HepG2 (cell line): ENCODE measurements at regions not wholly inside any gene's neighbourhood (a gene's known extent, or its start where the extent isn't known, plus 50 kb on each side); places are given as distances from the start of the nearest gene placed in this dataset.

Experiments
- ATAC-seq: fragments of 200-7000 bp; cut with Tn5 transposase; 3 replicates; pipeline ENCODE4 v1.9.1; 2020; ENCODE audit warnings: mild to moderate bottlenecking, moderate library complexity
- BruUV-seq: library from RNA; stranded (reverse); fragments of 400-500 nt; replicated peaks from 2 replicates; lab custom pipeline; 2021; lab: Mats Ljungman, UMichigan
- CTCF ChIA-PET: fragments of 300-600 bp; formaldehyde crosslinking; extraction: SDS; loops from one replicate; lab custom pipeline; 2021; ENCODE audit warnings: low total read pairs, inconsistent platforms, low intra/inter-chr PET ratio; lab: Yijun Ruan, JAX
- POLR2A ChIA-PET: fragments of 350-600 bp; sonication (Branson Sonifier 250); formaldehyde crosslinking; loops from one replicate; lab custom pipeline; 2020; ENCODE audit warnings: antibody characterized with exemption, inconsistent platforms; lab: Yijun Ruan, JAX
- DNase-seq: peaks from one replicate; pipeline ENCODE4 v3.0.0-alpha.2; 2015; ENCODE audit warnings: low spot score
- FAIRE-seq: peaks from 3 replicates; lab custom pipeline; 2011; peaks lifted over from hg19 to GRCh38; lab: Jason Lieb, UNC
- H2AFZ ChIP-seq: one replicate; pipeline ENCODE4 v1.6.1; 2011; ENCODE audit warnings: low read length, inconsistent platforms
- H3K27ac ChIP-seq: fragments of 300-600 bp; 3 replicates; pipeline ENCODE4 v1.8.0; 2011; ENCODE audit warnings: mixed run types, mild to moderate bottlenecking, mixed read lengths, low read length, inconsistent platforms; ENCODE audit not compliant: insufficient read depth; ENCODE audit errors: extremely low read length
- H3K27me3 ChIP-seq, 2 experiments: fragments of 200-600 bp in 1 of 2; 2 replicates in 1 of 2; 3 replicates in 1 of 2; pipeline versions ENCODE4 v1.6.0 to v1.8.0; 2011; ENCODE audit warnings: low read length in 2 of 2, mild to moderate bottlenecking in 2 of 2, moderate library complexity in 2 of 2, inconsistent platforms in 1 of 2; ENCODE audit not compliant: insufficient read depth in 2 of 2, control insufficient read depth in 1 of 2
- H3K36me3 ChIP-seq, 2 experiments: fragments of 200-600 bp in 1 of 2; replicated peaks in 1 of 2; 2 replicates in 1 of 2; 3 replicates in 1 of 2; pipeline versions ENCODE4 v1.5.1 to v1.8.0; 2011; ENCODE audit warnings: low read length in 2 of 2, inconsistent platforms in 1 of 2; ENCODE audit not compliant: insufficient read depth in 2 of 2, control insufficient read depth in 1 of 2
- H3K4me1 ChIP-seq: 2 replicates; pipeline ENCODE4 v1.5.1; 2012; ENCODE audit warnings: low read length, inconsistent platforms; ENCODE audit not compliant: insufficient read depth
- H3K4me2 ChIP-seq: 2 replicates; pipeline ENCODE4 v1.6.0; 2011; ENCODE audit warnings: low read depth, low read length, inconsistent platforms
- H3K4me3 ChIP-seq, 3 experiments: fragments of 200-600 bp in 1 of 3; sonication (generic), shearing (Covaris generic) in 1 of 3; replicated peaks in 1 of 3; 2 replicates each; pipeline ENCODE4 v1.5.1; 2011 to 2016; ENCODE audit warnings: low read length in 3 of 3, inconsistent platforms in 2 of 3, low read depth in 2 of 3, mild to moderate bottlenecking in 2 of 3, control low read depth in 1 of 3, mixed read lengths in 1 of 3; ENCODE audit not compliant: insufficient read depth in 1 of 3
- H3K79me2 ChIP-seq: one replicate; pipeline ENCODE4 v1.6.1; 2011; ENCODE audit warnings: low read length, inconsistent platforms; ENCODE audit not compliant: insufficient read depth
- H3K9ac ChIP-seq: 2 replicates; pipeline ENCODE4 v1.6.0; 2011; ENCODE audit warnings: mild to moderate bottlenecking, low read depth, low read length, inconsistent platforms; ENCODE audit not compliant: insufficient read depth
- H3K9me3 ChIP-seq: 2 replicates; pipeline ENCODE4 v1.5.1; 2012; ENCODE audit warnings: mild to moderate bottlenecking, low read length
- H4K20me1 ChIP-seq: 2 replicates; pipeline ENCODE4 v1.6.0; 2011; ENCODE audit warnings: inconsistent platforms, mild to moderate bottlenecking, low read length, moderate library complexity; ENCODE audit not compliant: insufficient read depth
- ARHGAP35 ChIP-seq: sonication (generic); formaldehyde crosslinking; IDR thresholded peaks from 2 replicates; pipeline ENCODE4 v1.9.0; 2022; ENCODE audit warnings: mild to moderate bottlenecking, inconsistent platforms, moderate library complexity, missing genetic modification reagents, borderline replicate concordance
- CREB1 ChIP-seq, 2 experiments: fragments of 450-650 bp in 1 of 2; IDR thresholded peaks; 2 replicates each; pipeline ENCODE4 v1.6.1; 2016 to 2017; ENCODE audit warnings: control low read depth in 1 of 2, mild to moderate bottlenecking in 1 of 2, missing compliant biosample characterization in 1 of 2, missing genetic modification characterization in 1 of 2
- HNRNPLL ChIP-seq: fragments of 200-400 bp; formaldehyde crosslinking; IDR thresholded peaks from 2 replicates; pipeline ENCODE4 v1.6.1; 2017; ENCODE audit warnings: mild to moderate bottlenecking, low read depth, low read length; ENCODE audit not compliant: poor library complexity, severe bottlenecking
- JUN ChIP-seq: sonication (generic); formaldehyde crosslinking; IDR thresholded peaks from 2 replicates; pipeline ENCODE4 v1.4.0; 2020; ENCODE audit warnings: mild to moderate bottlenecking, missing genetic modification reagents
- MTF1 ChIP-seq: sonication (generic); formaldehyde crosslinking; IDR thresholded peaks from 2 replicates; pipeline ENCODE4 v1.5.0; 2020; ENCODE audit warnings: missing genetic modification reagents
- PHF20 ChIP-seq: sonication (generic); formaldehyde crosslinking; IDR thresholded peaks from 2 replicates; pipeline ENCODE4 v1.5.0; 2020; ENCODE audit warnings: mild to moderate bottlenecking, missing genetic modification reagents
- PRMT3 ChIP-seq: sonication (generic); formaldehyde crosslinking; IDR thresholded peaks from 2 replicates; pipeline ENCODE4 v1.8.1; 2022; ENCODE audit warnings: low read depth, mild to moderate bottlenecking, moderate library complexity, missing genetic modification reagents, borderline replicate concordance
- SP5 ChIP-seq: IDR thresholded peaks from 2 replicates; pipeline ENCODE4 v1.6.1; 2016; ENCODE audit warnings: low read depth, borderline replicate concordance
- XBP1 ChIP-seq: sonication (generic); formaldehyde crosslinking; IDR thresholded peaks from 2 replicates; pipeline ENCODE4 v1.5.0; 2020; ENCODE audit warnings: missing genetic modification reagents
- ZNF264 ChIP-seq: sonication (generic); formaldehyde crosslinking; IDR thresholded peaks from 2 replicates; pipeline ENCODE4 v1.4.0; 2020; ENCODE audit warnings: missing genetic modification reagents
- ZNF543 ChIP-seq: sonication (generic); formaldehyde crosslinking; IDR thresholded peaks from 2 replicates; pipeline ENCODE4 v1.4.0; 2020; ENCODE audit warnings: mild to moderate bottlenecking, missing genetic modification reagents
- ZNF777 ChIP-seq: sonication (generic); formaldehyde crosslinking; IDR thresholded peaks from 2 replicates; pipeline ENCODE4 v1.4.0; 2020; ENCODE audit warnings: missing genetic modification reagents
- ZSCAN30 ChIP-seq: sonication (generic); formaldehyde crosslinking; IDR thresholded peaks from 2 replicates; pipeline ENCODE4 v1.5.0; 2020; ENCODE audit warnings: mild to moderate bottlenecking, missing genetic modification reagents
- WGBS: methylation state at CpG from one replicate; pipeline ENCODE4 v1.1.6; 2017; ENCODE audit warnings: low lambda C conversion rate; 5-methylcytosine and 5-hydroxymethylcytosine counted together
- in situ Hi-C: cut with HindIII; loops from 2 replicates; pipeline ENCODE4 v1.10.0; 2017; ENCODE audit warnings: low pct_unique_long_range_greater_than_20kb; ENCODE audit not compliant: extremely low pct_ligation_motif_present
- intact Hi-C: fragments of 100-400 bp; cut with micrococcal nuclease; formaldehyde crosslinking; loops from one replicate; pipeline ENCODE4 v1.10.0; 2022; ENCODE audit not compliant: unreplicated experiment
- TF ChIP-seq, protein P1 (sequence below): conservative IDR thresholded peaks from 2 replicates; pipeline ENCODE4 v1.6.1; 2018; ENCODE audit warnings: missing genetic modification reagents
- TF ChIP-seq, protein P2 (sequence below): sonication (generic); formaldehyde crosslinking; conservative IDR thresholded peaks from 2 replicates; pipeline ENCODE4 v1.4.0; 2020; ENCODE audit warnings: mild to moderate bottlenecking, missing genetic modification reagents, moderate library complexity
- TF ChIP-seq, protein P3 (sequence below): IDR thresholded peaks from 2 replicates; pipeline ENCODE4 v1.6.1; 2012; ENCODE audit warnings: low read depth, low read length, improper control_type of control experiment
- TF ChIP-seq, protein P4 (sequence below): sonication (generic); formaldehyde crosslinking; IDR thresholded peaks from 2 replicates; pipeline ENCODE4 v1.5.0; 2020; ENCODE audit warnings: mild to moderate bottlenecking, missing genetic modification reagents, moderate library complexity

DNA sequence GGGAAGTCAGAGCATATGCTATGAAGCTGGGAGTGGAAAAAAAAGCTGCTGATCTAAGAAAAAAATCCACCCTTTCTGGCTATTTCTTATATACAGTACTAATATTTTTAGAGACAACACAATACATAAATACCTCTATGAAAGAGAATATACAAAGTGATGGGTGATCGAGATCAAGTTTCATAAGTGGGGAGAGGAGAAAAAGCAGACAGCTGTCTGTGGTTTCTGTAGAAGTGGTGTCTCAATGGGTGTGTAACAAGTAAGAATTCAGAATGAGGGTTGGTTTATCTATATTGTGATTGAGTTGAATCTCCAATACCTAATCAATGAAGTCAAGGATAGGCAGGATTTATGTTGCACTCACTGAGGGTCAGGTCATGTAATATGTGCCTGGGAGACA lies 191.0 kb downstream of the HNMT start:
- Histone ChIP-seq H3K4me1 (no peaks in the 10 kb centered on the region), H3K9me3 (no peaks in the 10 kb centered on the region), H3K4me3 (no peak overlapping the region), H2AFZ (no peak overlapping the region), H4K20me1 (no peaks in the 10 kb centered on the region), H3K9ac (no peak overlapping the region), H3K27ac (no peak overlapping the region), H3K27me3 (no peaks in the 10 kb centered on the region), H3K4me2 (no peak overlapping the region)
- no peak for FAIRE-seq
- no peak for DNase-seq
- POLR2A ChIA-PET: no interaction called here
- TF ChIP-seq PHF20: no peak
- TF ChIP-seq, protein P1, sequence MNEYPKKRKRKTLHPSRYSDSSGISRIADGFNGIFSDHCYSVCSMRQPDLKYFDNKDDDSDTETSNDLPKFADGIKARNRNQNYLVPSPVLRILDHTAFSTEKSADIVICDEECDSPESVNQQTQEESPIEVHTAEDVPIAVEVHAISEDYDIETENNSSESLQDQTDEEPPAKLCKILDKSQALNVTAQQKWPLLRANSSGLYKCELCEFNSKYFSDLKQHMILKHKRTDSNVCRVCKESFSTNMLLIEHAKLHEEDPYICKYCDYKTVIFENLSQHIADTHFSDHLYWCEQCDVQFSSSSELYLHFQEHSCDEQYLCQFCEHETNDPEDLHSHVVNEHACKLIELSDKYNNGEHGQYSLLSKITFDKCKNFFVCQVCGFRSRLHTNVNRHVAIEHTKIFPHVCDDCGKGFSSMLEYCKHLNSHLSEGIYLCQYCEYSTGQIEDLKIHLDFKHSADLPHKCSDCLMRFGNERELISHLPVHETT (CRISPR knock-in tag): no peak
- no peak for TF ChIP-seq SP5 (CRISPR knock-in tag)
- TF ChIP-seq ZNF264 (CRISPR knock-in tag): no peak
- no peak for TF ChIP-seq ZNF543 (CRISPR knock-in tag)
- no peak for TF ChIP-seq ZNF777 (CRISPR knock-in tag)
- TF ChIP-seq JUN (CRISPR knock-in tag): no peak
- no peak for TF ChIP-seq HNRNPLL
- no peak for TF ChIP-seq CREB1 (IDR thresholded peaks at IDR 0.05)
- TF ChIP-seq CREB1 (CRISPR knock-in tag; IDR thresholded peaks at IDR 0.05): no peak
- no peak for TF ChIP-seq ARHGAP35 (CRISPR knock-in tag)
- no peak for TF ChIP-seq MTF1 (CRISPR knock-in tag)
- no peak for TF ChIP-seq ZSCAN30 (CRISPR knock-in tag)
- TF ChIP-seq, protein P2, sequence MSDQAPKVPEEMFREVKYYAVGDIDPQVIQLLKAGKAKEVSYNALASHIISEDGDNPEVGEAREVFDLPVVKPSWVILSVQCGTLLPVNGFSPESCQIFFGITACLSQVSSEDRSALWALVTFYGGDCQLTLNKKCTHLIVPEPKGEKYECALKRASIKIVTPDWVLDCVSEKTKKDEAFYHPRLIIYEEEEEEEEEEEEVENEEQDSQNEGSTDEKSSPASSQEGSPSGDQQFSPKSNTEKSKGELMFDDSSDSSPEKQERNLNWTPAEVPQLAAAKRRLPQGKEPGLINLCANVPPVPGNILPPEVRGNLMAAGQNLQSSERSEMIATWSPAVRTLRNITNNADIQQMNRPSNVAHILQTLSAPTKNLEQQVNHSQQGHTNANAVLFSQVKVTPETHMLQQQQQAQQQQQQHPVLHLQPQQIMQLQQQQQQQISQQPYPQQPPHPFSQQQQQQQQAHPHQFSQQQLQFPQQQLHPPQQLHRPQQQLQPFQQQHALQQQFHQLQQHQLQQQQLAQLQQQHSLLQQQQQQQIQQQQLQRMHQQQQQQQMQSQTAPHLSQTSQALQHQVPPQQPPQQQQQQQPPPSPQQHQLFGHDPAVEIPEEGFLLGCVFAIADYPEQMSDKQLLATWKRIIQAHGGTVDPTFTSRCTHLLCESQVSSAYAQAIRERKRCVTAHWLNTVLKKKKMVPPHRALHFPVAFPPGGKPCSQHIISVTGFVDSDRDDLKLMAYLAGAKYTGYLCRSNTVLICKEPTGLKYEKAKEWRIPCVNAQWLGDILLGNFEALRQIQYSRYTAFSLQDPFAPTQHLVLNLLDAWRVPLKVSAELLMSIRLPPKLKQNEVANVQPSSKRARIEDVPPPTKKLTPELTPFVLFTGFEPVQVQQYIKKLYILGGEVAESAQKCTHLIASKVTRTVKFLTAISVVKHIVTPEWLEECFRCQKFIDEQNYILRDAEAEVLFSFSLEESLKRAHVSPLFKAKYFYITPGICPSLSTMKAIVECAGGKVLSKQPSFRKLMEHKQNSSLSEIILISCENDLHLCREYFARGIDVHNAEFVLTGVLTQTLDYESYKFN (CRISPR knock-in tag): no peak
- TF ChIP-seq, protein P3, sequence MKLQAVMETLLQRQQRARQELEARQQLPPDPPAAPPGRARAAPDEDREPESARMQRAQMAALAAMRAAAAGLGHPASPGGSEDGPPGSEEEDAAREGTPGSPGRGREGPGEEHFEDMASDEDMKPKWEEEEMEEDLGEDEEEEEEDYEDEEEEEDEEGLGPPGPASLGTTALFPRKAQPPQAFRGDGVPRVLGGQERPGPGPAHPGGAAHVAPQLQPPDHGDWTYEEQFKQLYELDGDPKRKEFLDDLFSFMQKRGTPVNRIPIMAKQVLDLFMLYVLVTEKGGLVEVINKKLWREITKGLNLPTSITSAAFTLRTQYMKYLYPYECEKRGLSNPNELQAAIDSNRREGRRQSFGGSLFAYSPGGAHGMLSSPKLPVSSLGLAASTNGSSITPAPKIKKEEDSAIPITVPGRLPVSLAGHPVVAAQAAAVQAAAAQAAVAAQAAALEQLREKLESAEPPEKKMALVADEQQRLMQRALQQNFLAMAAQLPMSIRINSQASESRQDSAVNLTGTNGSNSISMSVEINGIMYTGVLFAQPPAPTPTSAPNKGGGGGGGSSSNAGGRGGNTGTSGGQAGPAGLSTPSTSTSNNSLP: no peak
- TF ChIP-seq, protein P4, sequence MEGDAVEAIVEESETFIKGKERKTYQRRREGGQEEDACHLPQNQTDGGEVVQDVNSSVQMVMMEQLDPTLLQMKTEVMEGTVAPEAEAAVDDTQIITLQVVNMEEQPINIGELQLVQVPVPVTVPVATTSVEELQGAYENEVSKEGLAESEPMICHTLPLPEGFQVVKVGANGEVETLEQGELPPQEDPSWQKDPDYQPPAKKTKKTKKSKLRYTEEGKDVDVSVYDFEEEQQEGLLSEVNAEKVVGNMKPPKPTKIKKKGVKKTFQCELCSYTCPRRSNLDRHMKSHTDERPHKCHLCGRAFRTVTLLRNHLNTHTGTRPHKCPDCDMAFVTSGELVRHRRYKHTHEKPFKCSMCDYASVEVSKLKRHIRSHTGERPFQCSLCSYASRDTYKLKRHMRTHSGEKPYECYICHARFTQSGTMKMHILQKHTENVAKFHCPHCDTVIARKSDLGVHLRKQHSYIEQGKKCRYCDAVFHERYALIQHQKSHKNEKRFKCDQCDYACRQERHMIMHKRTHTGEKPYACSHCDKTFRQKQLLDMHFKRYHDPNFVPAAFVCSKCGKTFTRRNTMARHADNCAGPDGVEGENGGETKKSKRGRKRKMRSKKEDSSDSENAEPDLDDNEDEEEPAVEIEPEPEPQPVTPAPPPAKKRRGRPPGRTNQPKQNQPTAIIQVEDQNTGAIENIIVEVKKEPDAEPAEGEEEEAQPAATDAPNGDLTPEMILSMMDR: no peak
- TF ChIP-seq PRMT3 (CRISPR knock-in tag): no peak
- no peak for TF ChIP-seq XBP1 (CRISPR knock-in tag)
- TF ChIP-seq, all 625 proteins: peak for 0
- no peaks in the 10 kb centered on the region for H3K36me3 ChIP-seq
- CTCF ChIA-PET: no interaction called here
- intact Hi-C loops (no loop called here), in situ Hi-C loops (no loop called here)
- ATAC-seq: no peak
- H3K79me2 ChIP-seq: no peaks in the 10 kb centered on the region
- 87% methylated on average over 1 of the region's 1 CpG for WGBS
- BruUV-seq: no TSS peak
